ENCODE measurements at regions not wholly inside any gene's neighbourhood (a gene's known extent, or its start where the extent isn't known, plus 50 kb on each side); places are given as distances from the start of the nearest gene placed in this dataset.

DNA sequence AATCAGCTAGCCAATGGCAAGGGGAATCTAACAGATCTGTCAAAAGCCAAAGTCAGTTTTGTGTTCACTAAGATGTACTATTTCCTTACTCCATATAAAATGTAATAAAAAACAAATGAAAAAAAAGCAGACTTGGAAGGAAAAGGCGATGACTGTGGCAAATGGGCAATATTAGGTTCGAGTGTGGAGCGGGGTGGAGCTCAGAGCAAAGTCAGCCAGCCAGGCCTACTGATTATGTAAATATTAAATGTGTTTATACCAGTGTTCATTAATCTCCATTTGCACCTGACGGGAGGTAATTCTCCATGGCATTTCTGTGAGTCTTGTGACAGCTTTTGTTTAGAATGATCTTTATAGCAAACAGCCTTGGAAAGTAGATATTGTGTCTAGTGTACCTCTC is 96.2 kb upstream of the KCNMB2 start:
- no peak overlapping the region for H3K4me3 Mint-ChIP-seq
- ATAC-seq (ENCODE audit: low read depth) (no peak), DNase-seq (no peak)
- H2AFZ ChIP-seq (ENCODE audit: insufficient read depth, low read depth, low read length, poor library complexity, severe bottlenecking), result no peak overlapping the region
- H3K4me3 ChIP-seq (ENCODE audit: control extremely low read depth in 1 of 5, extremely low read depth in 1 of 5, insufficient read depth in 1 of 5, low read depth in 2 of 5, low read length in 4 of 5), result no peak overlapping the region
- H3K9me3 Mint-ChIP-seq (ENCODE audit: insufficient read depth), result no peaks in the 10 kb centered on the region
- no peak overlapping the region for H3K27ac ChIP-seq (ENCODE audit: low read length in 2 of 2)
- H3K27me3 ChIP-seq (replicated peaks in 1 of 4; ENCODE audit: control extremely low read depth in 1 of 4, control insufficient read depth in 3 of 4, insufficient read depth in 4 of 4, low read length in 3 of 4), result no peaks in the 10 kb centered on the region
- WGBS (ENCODE audit: insufficient coverage), result no CpG with 5 or more reads among the region's 4 CpGs
- H3K9ac ChIP-seq (ENCODE audit: low read length), result no peak overlapping the region
- H3K4me2 ChIP-seq (replicated peaks; ENCODE audit: low read depth, low read length, poor library complexity, severe bottlenecking), result no peak overlapping the region
- ChIA-PET POLR2A (no interaction called here), CTCF (no interaction called here)
- H3K27ac Mint-ChIP-seq, result no peak overlapping the region
- peaks cover 3% of the 10 kb centered on the region for H3K27me3 Mint-ChIP-seq
- intact Hi-C loops (cut with micrococcal nuclease), result no loop called here
- no peaks in the 10 kb centered on the region for H3K9me3 ChIP-seq (ENCODE audit: control extremely low read depth in 1 of 3, control insufficient read depth in 2 of 3, insufficient read depth in 1 of 3, low read length in 2 of 3)
- no peaks in the 10 kb centered on the region for H3K36me3 ChIP-seq (replicated peaks in 1 of 2; ENCODE audit: control extremely low read depth in 1 of 2, control insufficient read depth in 1 of 2, extremely low read depth in 1 of 2, insufficient read depth in 2 of 2, low read length in 1 of 2)
- H4K20me1 ChIP-seq (ENCODE audit: control insufficient read depth, insufficient read depth, low read length, poor library complexity, severe bottlenecking), result no peaks in the 10 kb centered on the region
- H3K79me2 ChIP-seq (ENCODE audit: control insufficient read depth, insufficient read depth, low read length), result no peaks in the 10 kb centered on the region
- TF ChIP-seq EZH2 (IDR thresholded peaks at IDR 0.05; ENCODE audit: borderline replicate concordance, insufficient read depth, low read depth, low read length, poor library complexity, severe bottlenecking), result no peak
- peaks cover 2% of the 10 kb centered on the region for H3K4me1 Mint-ChIP-seq
- no peaks in the 10 kb centered on the region for H3K4me1 ChIP-seq (ENCODE audit: control insufficient read depth in 2 of 2, insufficient read depth in 2 of 2, low read length in 2 of 2)

DNA sequence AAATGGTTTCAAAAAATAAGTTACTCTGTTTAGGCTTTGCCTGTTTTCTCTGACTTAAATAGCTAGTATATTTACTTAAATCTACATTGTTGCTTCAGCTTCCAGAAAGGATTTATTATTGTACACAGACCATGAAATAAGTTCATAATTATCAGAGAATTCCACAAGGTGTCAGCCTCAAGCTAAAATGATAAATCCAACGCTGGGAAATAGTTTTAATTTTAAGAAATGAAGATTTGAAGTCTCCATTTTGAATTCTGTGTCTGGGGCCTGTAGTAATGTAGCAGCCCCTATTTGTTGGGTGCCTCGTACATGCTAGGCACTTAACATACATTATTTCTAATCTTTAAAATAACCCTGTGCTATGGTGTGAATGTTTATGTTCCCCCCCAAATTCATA is 92.6 kb upstream of the KCNMB2 start:
- POLR2A ChIA-PET, result no interaction called here
- intact Hi-C loops (cut with micrococcal nuclease), result no loop called here

More for the DNA sequence above, 92.6 kb upstream of the KCNMB2 start:
- no peaks in the 10 kb centered on the region for H3K4me1 Mint-ChIP-seq
- DNase-seq (no peak), ATAC-seq (ENCODE audit: low read depth) (no peak)
- Histone ChIP-seq H3K27ac (ENCODE audit: low read length in 2 of 2) (no peak overlapping the region), H2AFZ (ENCODE audit: insufficient read depth, low read depth, low read length, poor library complexity, severe bottlenecking) (no peak overlapping the region), H3K4me2 (replicated peaks; ENCODE audit: low read depth, low read length, poor library complexity, severe bottlenecking) (no peak overlapping the region), H3K4me3 (ENCODE audit: control extremely low read depth in 1 of 5, extremely low read depth in 1 of 5, insufficient read depth in 1 of 5, low read depth in 2 of 5, low read length in 4 of 5) (no peak overlapping the region), H3K79me2 (ENCODE audit: control insufficient read depth, insufficient read depth, low read length) (no peaks in the 10 kb centered on the region), H3K9me3 (ENCODE audit: control extremely low read depth in 1 of 3, control insufficient read depth in 2 of 3, insufficient read depth in 1 of 3, low read length in 2 of 3) (no peaks in the 10 kb centered on the region), H3K9ac (ENCODE audit: low read length) (no peak overlapping the region), H3K36me3 (replicated peaks in 1 of 2; ENCODE audit: control extremely low read depth in 1 of 2, control insufficient read depth in 1 of 2, extremely low read depth in 1 of 2, insufficient read depth in 2 of 2, low read length in 1 of 2) (no peaks in the 10 kb centered on the region), H3K4me1 (ENCODE audit: control insufficient read depth in 2 of 2, insufficient read depth in 2 of 2, low read length in 2 of 2) (no peaks in the 10 kb centered on the region), H3K27me3 (replicated peaks in 1 of 4; ENCODE audit: control extremely low read depth in 1 of 4, control insufficient read depth in 3 of 4, insufficient read depth in 4 of 4, low read length in 3 of 4) (peaks cover 0 to 3% (median 0%) of the 10 kb centered on the region in 4 experiments), H4K20me1 (ENCODE audit: control insufficient read depth, insufficient read depth, low read length, poor library complexity, severe bottlenecking) (no peaks in the 10 kb centered on the region)
- H3K4me3 Mint-ChIP-seq, result no peak overlapping the region
- no peak for TF ChIP-seq EZH2 (IDR thresholded peaks at IDR 0.05; ENCODE audit: borderline replicate concordance, insufficient read depth, low read depth, low read length, poor library complexity, severe bottlenecking)
- TF ChIP-seq, protein P1, sequence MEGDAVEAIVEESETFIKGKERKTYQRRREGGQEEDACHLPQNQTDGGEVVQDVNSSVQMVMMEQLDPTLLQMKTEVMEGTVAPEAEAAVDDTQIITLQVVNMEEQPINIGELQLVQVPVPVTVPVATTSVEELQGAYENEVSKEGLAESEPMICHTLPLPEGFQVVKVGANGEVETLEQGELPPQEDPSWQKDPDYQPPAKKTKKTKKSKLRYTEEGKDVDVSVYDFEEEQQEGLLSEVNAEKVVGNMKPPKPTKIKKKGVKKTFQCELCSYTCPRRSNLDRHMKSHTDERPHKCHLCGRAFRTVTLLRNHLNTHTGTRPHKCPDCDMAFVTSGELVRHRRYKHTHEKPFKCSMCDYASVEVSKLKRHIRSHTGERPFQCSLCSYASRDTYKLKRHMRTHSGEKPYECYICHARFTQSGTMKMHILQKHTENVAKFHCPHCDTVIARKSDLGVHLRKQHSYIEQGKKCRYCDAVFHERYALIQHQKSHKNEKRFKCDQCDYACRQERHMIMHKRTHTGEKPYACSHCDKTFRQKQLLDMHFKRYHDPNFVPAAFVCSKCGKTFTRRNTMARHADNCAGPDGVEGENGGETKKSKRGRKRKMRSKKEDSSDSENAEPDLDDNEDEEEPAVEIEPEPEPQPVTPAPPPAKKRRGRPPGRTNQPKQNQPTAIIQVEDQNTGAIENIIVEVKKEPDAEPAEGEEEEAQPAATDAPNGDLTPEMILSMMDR (IDR thresholded peaks at IDR 0.05), result no peak
- CTCF ChIA-PET, result no interaction called here
- peaks cover 8% of the 10 kb centered on the region for H3K27me3 Mint-ChIP-seq
- H3K9me3 Mint-ChIP-seq (ENCODE audit: insufficient read depth), result no peaks in the 10 kb centered on the region
- no peak overlapping the region for H3K27ac Mint-ChIP-seq
- no CpG with 5 or more reads among the region's 2 CpGs for WGBS (ENCODE audit: insufficient coverage)
